BE2C (cell line): ENCODE measurements at regions not wholly inside any gene's neighbourhood (a gene's known extent, or its start where the extent isn't known, plus 50 kb on each side); places are given as distances from the start of the nearest gene placed in this dataset.

Experiments
- DNase-seq: peaks from one replicate; pipeline ENCODE4 v3.0.0-alpha.2; 2020
- H3K27me3 ChIP-seq: fragments of 250-450 bp; sonication (Bioruptor Pico); 2 replicates; pipeline ENCODE4 v1.5.1; 2020; ENCODE audit warnings: mild to moderate bottlenecking
- H3K36me3 ChIP-seq: fragments of 250-450 bp; sonication (Bioruptor Pico); 2 replicates; pipeline ENCODE4 v1.5.1; 2020; ENCODE audit warnings: mild to moderate bottlenecking
- H3K4me1 ChIP-seq: fragments of 250-450 bp; sonication (Bioruptor Pico); 2 replicates; pipeline ENCODE4 v1.5.1; 2020
- H3K4me3 ChIP-seq: 2 replicates; pipeline ENCODE4 v1.5.1; 2011; ENCODE audit warnings: low read depth, low read length
- H3K9me3 ChIP-seq: fragments of 250-450 bp; sonication (Bioruptor Pico); 2 replicates; pipeline ENCODE4 v1.5.1; 2020
- CTCF ChIP-seq: IDR thresholded peaks from 2 replicates; pipeline ENCODE4 v1.5.1; 2012; ENCODE audit warnings: mild to moderate bottlenecking, low read depth, low read length

- TF ChIP-seq CTCF, result no peak
- peak; percentile 27 for DNase-seq
- Histone ChIP-seq H3K4me3 (no peak overlapping the region), H3K36me3 (no peaks in the 10 kb centered on the region), H3K27me3 (no peaks in the 10 kb centered on the region), H3K9me3 (no peaks in the 10 kb centered on the region), H3K4me1 (peaks cover 32% of the 10 kb centered on the region)
Measured at GRCh38 chr5:103450333-103451061, 112.1 kb downstream of the NUDT12 start.

GRCh38 chr5:103446813-103447212 is 115.8 kb downstream of the NUDT12 start:
- H3K9me3 ChIP-seq, result no peaks in the 10 kb centered on the region
- H3K4me1 ChIP-seq, result peaks cover 40% of the 10 kb centered on the region
- no peaks in the 10 kb centered on the region for H3K27me3 ChIP-seq
- no peak for DNase-seq
- TF ChIP-seq CTCF, result no peak
- H3K36me3 ChIP-seq, result no peaks in the 10 kb centered on the region
- H3K4me3 ChIP-seq, result no peak overlapping the region

- no peaks in the 10 kb centered on the region for H3K36me3 ChIP-seq
- H3K9me3 ChIP-seq, result no peaks in the 10 kb centered on the region
- no peak for DNase-seq
- no peak overlapping the region for H3K4me3 ChIP-seq
- no peaks in the 10 kb centered on the region for H3K27me3 ChIP-seq
- H3K4me1 ChIP-seq, result peaks cover 33% of the 10 kb centered on the region
- TF ChIP-seq CTCF, result no peak
Measured at GRCh38 chr5:103445426-103446035, 117.1 kb downstream of the NUDT12 start.

GRCh38 chr5:103444333-103445038 is 118.1 kb downstream of the NUDT12 start:
- no peaks in the 10 kb centered on the region for H3K9me3 ChIP-seq
- no peak for TF ChIP-seq CTCF
- H3K36me3 ChIP-seq, result no peaks in the 10 kb centered on the region
- peak; percentile 39 for DNase-seq
- peaks cover 27% of the 10 kb centered on the region for H3K4me1 ChIP-seq
- no peak overlapping the region for H3K4me3 ChIP-seq
- H3K27me3 ChIP-seq, result no peaks in the 10 kb centered on the region

- no peaks in the 10 kb centered on the region for H3K27me3 ChIP-seq
- peaks cover 26% of the 10 kb centered on the region for H3K4me1 ChIP-seq
- TF ChIP-seq CTCF, result no peak
- no peaks in the 10 kb centered on the region for H3K9me3 ChIP-seq
- no peak overlapping the region for H3K4me3 ChIP-seq
- no peaks in the 10 kb centered on the region for H3K36me3 ChIP-seq
- no peak for DNase-seq
Measured at GRCh38 chr5:103442750-103443149, 119.8 kb downstream of the NUDT12 start.

- H3K4me3 ChIP-seq, result no peak overlapping the region
- peak; percentile 11 for DNase-seq
- H3K4me1 ChIP-seq, result peaks cover 26% of the 10 kb centered on the region
- H3K27me3 ChIP-seq, result no peaks in the 10 kb centered on the region
- H3K36me3 ChIP-seq, result no peaks in the 10 kb centered on the region
- TF ChIP-seq CTCF, result peak; percentile 56
- no peaks in the 10 kb centered on the region for H3K9me3 ChIP-seq
Measured at GRCh38 chr5:103441523-103441922, 121.1 kb downstream of the NUDT12 start.
